ENCODE measurements at regions not wholly inside any gene's neighbourhood (a gene's known extent, or its start where the extent isn't known, plus 50 kb on each side); places are given as distances from the start of the nearest gene placed in this dataset.

DNA sequence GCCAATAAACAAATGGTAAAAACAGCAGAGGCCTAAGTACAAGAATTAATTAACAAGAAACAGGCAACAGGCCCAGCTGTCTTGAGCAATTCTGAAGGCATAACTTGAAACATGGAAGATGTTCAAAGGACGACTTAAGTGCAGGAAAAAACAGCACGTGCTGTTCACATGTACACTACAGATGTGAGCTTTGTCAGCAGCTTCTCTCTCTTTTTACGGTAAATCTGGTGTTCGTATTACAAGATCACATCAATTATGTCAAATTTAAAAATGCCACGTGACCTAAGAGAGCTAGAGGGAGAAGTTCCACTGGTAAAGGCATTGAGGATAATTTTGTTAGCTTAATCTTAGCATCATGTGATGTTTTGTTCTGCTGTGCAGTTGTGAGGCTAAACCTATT lies 281.1 kb downstream of the PSAT1 start:
- H3K36me3 Mint-ChIP-seq = no peaks in the 10 kb centered on the region
- Histone ChIP-seq H3K9ac (ENCODE audit: insufficient read depth, low read length, poor library complexity, severe bottlenecking) (no peak overlapping the region), H3K27ac (ENCODE audit: low read depth in 1 of 2, low read length in 2 of 2) (no peak overlapping the region), H3K4me1 (ENCODE audit: control insufficient read depth in 1 of 2, insufficient read depth in 2 of 2, low read length in 2 of 2) (no peaks in the 10 kb centered on the region), H3K9me3 (replicated peaks in 1 of 2; ENCODE audit: control insufficient read depth in 1 of 2, insufficient read depth in 1 of 2, low read length in 2 of 2) (no peaks in the 10 kb centered on the region), H3K79me2 (ENCODE audit: insufficient read depth, low read length) (no peaks in the 10 kb centered on the region), H3K27me3 (ENCODE audit: control insufficient read depth in 2 of 2, insufficient read depth in 2 of 2, low read length in 2 of 2) (no peaks in the 10 kb centered on the region), H3K4me2 (replicated peaks; ENCODE audit: extremely low read depth, low read length, poor library complexity, severe bottlenecking) (no peak overlapping the region), H4K20me1 (ENCODE audit: insufficient read depth, low read length) (no peaks in the 10 kb centered on the region), H3K4me3 (replicated peaks in 1 of 3; ENCODE audit: low read depth in 2 of 3, low read length in 3 of 3) (no peak overlapping the region), H2AFZ (ENCODE audit: insufficient read depth, low read depth, low read length, poor library complexity, severe bottlenecking) (no peak overlapping the region), H3K36me3 (replicated peaks in 1 of 2; ENCODE audit: control insufficient read depth in 1 of 2, insufficient read depth in 2 of 2, low read length in 2 of 2) (no peaks in the 10 kb centered on the region)
- no peaks in the 10 kb centered on the region for H3K4me1 Mint-ChIP-seq
- no peak for DNase-seq
- TF ChIP-seq, protein P1, sequence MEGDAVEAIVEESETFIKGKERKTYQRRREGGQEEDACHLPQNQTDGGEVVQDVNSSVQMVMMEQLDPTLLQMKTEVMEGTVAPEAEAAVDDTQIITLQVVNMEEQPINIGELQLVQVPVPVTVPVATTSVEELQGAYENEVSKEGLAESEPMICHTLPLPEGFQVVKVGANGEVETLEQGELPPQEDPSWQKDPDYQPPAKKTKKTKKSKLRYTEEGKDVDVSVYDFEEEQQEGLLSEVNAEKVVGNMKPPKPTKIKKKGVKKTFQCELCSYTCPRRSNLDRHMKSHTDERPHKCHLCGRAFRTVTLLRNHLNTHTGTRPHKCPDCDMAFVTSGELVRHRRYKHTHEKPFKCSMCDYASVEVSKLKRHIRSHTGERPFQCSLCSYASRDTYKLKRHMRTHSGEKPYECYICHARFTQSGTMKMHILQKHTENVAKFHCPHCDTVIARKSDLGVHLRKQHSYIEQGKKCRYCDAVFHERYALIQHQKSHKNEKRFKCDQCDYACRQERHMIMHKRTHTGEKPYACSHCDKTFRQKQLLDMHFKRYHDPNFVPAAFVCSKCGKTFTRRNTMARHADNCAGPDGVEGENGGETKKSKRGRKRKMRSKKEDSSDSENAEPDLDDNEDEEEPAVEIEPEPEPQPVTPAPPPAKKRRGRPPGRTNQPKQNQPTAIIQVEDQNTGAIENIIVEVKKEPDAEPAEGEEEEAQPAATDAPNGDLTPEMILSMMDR (IDR thresholded peaks at IDR 0.05) = no peak
- WGBS (ENCODE audit: insufficient coverage) = 100% methylated on average over 1 of the region's 5 CpGs
- intact Hi-C loops (cut with micrococcal nuclease) = no loop called here
- no peaks in the 10 kb centered on the region for H3K27me3 Mint-ChIP-seq (ENCODE audit: low read depth in 3 of 3)
- no peak overlapping the region for H3K27ac Mint-ChIP-seq
- no peak overlapping the region for H3K4me3 Mint-ChIP-seq
- no peaks in the 10 kb centered on the region for H3K9me3 Mint-ChIP-seq

DNA sequence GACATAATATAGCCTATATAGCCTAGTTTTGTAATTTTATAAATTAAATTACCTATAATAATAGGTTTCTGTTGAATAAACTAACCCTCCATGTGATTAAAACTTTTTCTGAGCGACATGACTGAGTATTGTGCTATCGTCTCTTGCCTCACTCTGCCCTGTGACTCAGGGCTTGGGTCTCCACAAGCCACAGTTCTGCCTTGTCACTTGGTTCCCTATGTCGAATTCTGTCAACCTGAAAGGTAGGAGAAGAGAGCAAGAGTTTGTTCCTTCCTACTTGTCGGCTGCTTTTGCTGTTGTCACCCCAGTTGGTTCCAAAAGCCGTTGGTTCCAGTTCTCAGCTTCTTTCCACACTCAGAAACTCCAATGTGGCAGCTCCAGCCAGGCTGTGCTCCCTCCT lies 285.9 kb downstream of the PSAT1 start:
- no peak for DNase-seq
- Histone ChIP-seq H3K79me2 (ENCODE audit: insufficient read depth, low read length) (no peaks in the 10 kb centered on the region), H3K36me3 (replicated peaks in 1 of 2; ENCODE audit: control insufficient read depth in 1 of 2, insufficient read depth in 2 of 2, low read length in 2 of 2) (no peaks in the 10 kb centered on the region), H3K27me3 (ENCODE audit: control insufficient read depth in 2 of 2, insufficient read depth in 2 of 2, low read length in 2 of 2) (no peaks in the 10 kb centered on the region), H3K27ac (ENCODE audit: low read depth in 1 of 2, low read length in 2 of 2) (no peak overlapping the region), H3K9ac (ENCODE audit: insufficient read depth, low read length, poor library complexity, severe bottlenecking) (no peak overlapping the region), H3K4me2 (replicated peaks; ENCODE audit: extremely low read depth, low read length, poor library complexity, severe bottlenecking) (no peak overlapping the region), H4K20me1 (ENCODE audit: insufficient read depth, low read length) (no peaks in the 10 kb centered on the region), H3K4me3 (replicated peaks in 1 of 3; ENCODE audit: low read depth in 2 of 3, low read length in 3 of 3) (no peak overlapping the region), H3K9me3 (replicated peaks in 1 of 2; ENCODE audit: control insufficient read depth in 1 of 2, insufficient read depth in 1 of 2, low read length in 2 of 2) (no peaks in the 10 kb centered on the region), H3K4me1 (ENCODE audit: control insufficient read depth in 1 of 2, insufficient read depth in 2 of 2, low read length in 2 of 2) (no peaks in the 10 kb centered on the region), H2AFZ (ENCODE audit: insufficient read depth, low read depth, low read length, poor library complexity, severe bottlenecking) (no peak overlapping the region)
- intact Hi-C loops (cut with micrococcal nuclease) = loop anchor here in 1 of 2 donors (5.0 kb wide), 1 partner anchor 249 kb away; no protein-coding TSS in a partner anchor
- WGBS (ENCODE audit: insufficient coverage) = 9% methylated on average over 3 of the region's 5 CpGs
- Mint-ChIP-seq H3K9me3 (peaks cover 0 to 3% (median 0%) of the 10 kb centered on the region in 7 donors), H3K36me3 (no peaks in the 10 kb centered on the region), H3K27me3 (ENCODE audit: low read depth in 3 of 3) (no peaks in the 10 kb centered on the region), H3K4me3 (no peak overlapping the region), H3K4me1 (no peaks in the 10 kb centered on the region), H3K27ac (no peak overlapping the region)
- TF ChIP-seq, protein P1 (IDR thresholded peaks at IDR 0.05) = no peak

All from CD14-positive monocyte (primary cell).